T-helper 2 cell treated with Interferon-gamma antibody and Interleukin-4, amounts not matched to agents 5 μg/mL and 100 μg/mL, for 36 hours (primary cell): ENCODE measurements at regions not wholly inside any gene's neighbourhood (a gene's known extent, or its start where the extent isn't known, plus 50 kb on each side); places are given as distances from the start of the nearest gene placed in this dataset.
"Not testable (repeated sequence)": the region's sequence is repeated elsewhere in the genome, so short reads cannot be mapped to it uniquely, and the experiment has no call there.

Experiments used
- DNase-seq: peaks from one replicate; pipeline ENCODE4 v3.0.0; 2021; ENCODE audit warnings: low spot score
- H3K27ac Mint-ChIP-seq: one replicate; pipeline ENCODE4 v1.8.0; 2021; ENCODE audit warnings: mild to moderate bottlenecking, mixed read lengths
- H3K27me3 Mint-ChIP-seq: one replicate; pipeline ENCODE4 v1.8.0; 2021; ENCODE audit warnings: low read depth, mixed read lengths
- H3K36me3 Mint-ChIP-seq: one replicate; pipeline ENCODE4 v1.8.0; 2021; ENCODE audit warnings: low read depth, mixed read lengths
- H3K4me1 Mint-ChIP-seq: one replicate; pipeline ENCODE4 v1.8.0; 2021; ENCODE audit warnings: low read depth, mixed read lengths
- H3K4me3 Mint-ChIP-seq: one replicate; pipeline ENCODE4 v1.8.0; 2022; ENCODE audit warnings: mild to moderate bottlenecking, moderate library complexity, mixed read lengths
- H3K9me3 Mint-ChIP-seq: one replicate; pipeline ENCODE4 v1.8.0; 2021; ENCODE audit warnings: mixed read lengths

GRCh38 chr2:2795438-2796091 lies 464.5 kb upstream of the MYT1L start:
- no peak for DNase-seq
- no peaks in the 10 kb centered on the region for H3K27me3 Mint-ChIP-seq
- H3K36me3 Mint-ChIP-seq, result no peaks in the 10 kb centered on the region
- H3K27ac Mint-ChIP-seq, result no peak overlapping the region
- H3K4me1 Mint-ChIP-seq, result no peaks in the 10 kb centered on the region
- H3K9me3 Mint-ChIP-seq, result no peaks in the 10 kb centered on the region
- no peak overlapping the region for H3K4me3 Mint-ChIP-seq

DNA sequence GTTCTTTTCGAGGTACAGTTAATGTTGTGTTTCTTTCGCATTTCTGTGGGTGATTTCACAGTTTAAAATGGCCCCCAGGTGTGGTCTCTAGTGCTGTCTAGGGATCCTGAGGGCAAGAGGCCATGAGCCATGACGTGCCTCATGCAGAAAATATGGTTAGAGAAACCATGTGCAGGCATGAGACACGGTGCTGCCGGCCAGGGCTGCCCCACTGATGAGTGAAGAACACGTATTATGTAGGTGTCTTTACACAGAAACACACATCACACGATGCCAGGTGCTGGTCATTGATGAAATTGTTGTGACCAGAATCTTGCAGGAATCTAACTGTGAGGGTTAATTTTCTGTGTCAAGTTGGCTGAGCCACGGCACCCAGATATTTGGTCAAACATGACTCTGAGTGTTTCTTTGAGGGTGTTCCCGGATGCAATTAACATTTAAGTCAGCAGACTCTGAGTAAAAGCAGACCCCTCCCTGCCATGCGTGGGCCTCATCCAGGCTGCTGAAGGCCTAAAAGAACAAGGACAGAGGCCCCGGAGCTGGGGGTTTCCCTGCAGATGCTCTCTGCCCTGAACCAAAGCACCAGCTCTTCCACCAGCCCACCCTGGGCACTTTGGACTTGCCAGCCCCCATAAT lies 463.0 kb upstream of the MYT1L start:
- H3K27ac Mint-ChIP-seq, result no peak overlapping the region
- no peak overlapping the region for H3K4me3 Mint-ChIP-seq
- H3K36me3 Mint-ChIP-seq, result no peaks in the 10 kb centered on the region

DNA sequence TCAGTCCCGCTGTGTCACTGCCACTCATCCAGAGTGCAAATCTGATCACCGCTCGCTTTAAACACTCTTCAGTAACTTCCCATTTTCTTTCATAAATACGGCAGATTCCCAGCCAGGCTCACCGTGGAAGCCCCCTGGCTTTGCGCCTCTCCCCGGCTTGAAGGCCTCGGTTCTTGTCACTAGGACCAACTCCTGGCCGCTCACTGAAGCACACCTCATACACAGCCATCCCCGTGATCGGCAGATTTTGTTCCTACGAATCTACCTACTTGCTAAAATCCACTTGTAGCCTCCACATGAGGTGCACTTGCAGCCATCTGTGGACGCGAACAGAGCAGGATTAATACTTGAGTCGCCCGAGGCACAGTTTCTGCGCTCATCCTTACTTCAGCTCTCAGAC lies 462.4 kb upstream of the MYT1L start:
- H3K4me1 Mint-ChIP-seq, result no peaks in the 10 kb centered on the region
- DNase-seq, result no peak
- no peak overlapping the region for H3K4me3 Mint-ChIP-seq
- no peak overlapping the region for H3K27ac Mint-ChIP-seq
- no peaks in the 10 kb centered on the region for H3K9me3 Mint-ChIP-seq
- no peaks in the 10 kb centered on the region for H3K27me3 Mint-ChIP-seq
- H3K36me3 Mint-ChIP-seq, result no peaks in the 10 kb centered on the region

More for the DNA sequence above, 463.0 kb upstream of the MYT1L start:
- DNase-seq, result no peak
- Mint-ChIP-seq H3K9me3 (no peaks in the 10 kb centered on the region), H3K27me3 (no peaks in the 10 kb centered on the region), H3K4me1 (no peaks in the 10 kb centered on the region)

- H3K27me3 Mint-ChIP-seq, result no peaks in the 10 kb centered on the region
- H3K27ac Mint-ChIP-seq, result no peak overlapping the region
- H3K4me1 Mint-ChIP-seq, result no peaks in the 10 kb centered on the region
- H3K4me3 Mint-ChIP-seq, result no peak overlapping the region
- DNase-seq, result no peak
- no peaks in the 10 kb centered on the region for H3K36me3 Mint-ChIP-seq
- H3K9me3 Mint-ChIP-seq, result no peaks in the 10 kb centered on the region
Observed at GRCh38 chr2:2791606-2792005, 460.5 kb upstream of the MYT1L start.

- no peak overlapping the region for H3K27ac Mint-ChIP-seq
- DNase-seq, result no peak
- no peaks in the 10 kb centered on the region for H3K36me3 Mint-ChIP-seq
- H3K9me3 Mint-ChIP-seq, result no peaks in the 10 kb centered on the region
- no peaks in the 10 kb centered on the region for H3K4me1 Mint-ChIP-seq
- no peak overlapping the region for H3K4me3 Mint-ChIP-seq
- H3K27me3 Mint-ChIP-seq, result no peaks in the 10 kb centered on the region
Observed at GRCh38 chr2:2791031-2791430, 460.0 kb upstream of the MYT1L start.

DNA sequence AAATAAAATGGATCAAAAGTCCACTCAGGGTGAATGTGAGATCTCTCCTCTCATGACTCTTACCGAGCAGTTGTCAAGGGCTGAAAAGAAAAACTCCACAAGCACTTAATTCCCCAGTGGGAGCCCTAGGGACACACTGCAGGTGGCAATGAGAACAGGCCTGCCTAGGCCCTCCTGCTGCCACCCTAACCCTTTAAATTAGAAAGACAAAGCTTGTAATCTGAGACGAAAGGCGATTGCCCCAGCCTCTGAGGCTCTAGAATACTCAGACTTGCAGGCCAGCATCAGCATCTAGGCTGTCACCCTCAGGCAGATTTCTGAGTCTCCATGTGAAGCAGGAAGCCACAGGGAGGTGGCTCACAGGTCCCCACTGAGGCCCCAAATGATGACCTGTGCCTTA lies 457.0 kb upstream of the MYT1L start:
- Mint-ChIP-seq H3K36me3 (no peaks in the 10 kb centered on the region), H3K9me3 (no peaks in the 10 kb centered on the region), H3K4me1 (no peaks in the 10 kb centered on the region), H3K27ac (no peak overlapping the region), H3K27me3 (no peaks in the 10 kb centered on the region), H3K4me3 (no peak overlapping the region)
- no peak for DNase-seq

DNA sequence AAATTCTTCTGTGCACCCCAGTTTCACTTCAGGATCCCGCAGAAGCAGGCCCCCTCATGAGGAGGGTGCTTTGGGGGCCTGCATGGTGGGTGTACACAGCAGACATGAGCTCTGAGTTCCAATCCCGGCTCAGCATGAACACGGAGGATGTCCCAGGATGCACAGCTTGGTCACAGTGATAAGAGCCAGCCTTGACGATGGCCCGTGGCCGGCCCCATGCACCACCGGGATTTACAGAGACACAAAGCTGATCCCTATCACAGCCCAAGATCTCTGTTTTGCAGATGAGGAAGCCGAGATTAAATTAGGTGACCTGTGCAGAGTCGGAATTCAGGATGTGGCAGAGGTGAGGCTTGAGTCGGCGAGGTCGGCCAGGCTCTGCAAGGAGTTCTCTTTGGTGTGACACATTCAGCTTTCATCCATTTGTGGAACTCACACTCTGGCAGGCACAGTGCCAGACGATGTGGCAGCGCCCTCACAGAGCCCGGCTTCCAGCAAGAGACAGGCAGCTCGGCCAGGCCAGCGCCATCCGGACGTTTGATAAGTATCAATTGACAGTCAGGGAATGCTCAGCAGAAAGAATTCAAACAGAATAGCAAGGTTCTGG lies 456.3 kb upstream of the MYT1L start:
- Mint-ChIP-seq H3K27ac (no peak overlapping the region), H3K9me3 (no peaks in the 10 kb centered on the region), H3K4me3 (no peak overlapping the region), H3K4me1 (no peaks in the 10 kb centered on the region), H3K36me3 (no peaks in the 10 kb centered on the region), H3K27me3 (no peaks in the 10 kb centered on the region)
- DNase-seq, result no peak

DNA sequence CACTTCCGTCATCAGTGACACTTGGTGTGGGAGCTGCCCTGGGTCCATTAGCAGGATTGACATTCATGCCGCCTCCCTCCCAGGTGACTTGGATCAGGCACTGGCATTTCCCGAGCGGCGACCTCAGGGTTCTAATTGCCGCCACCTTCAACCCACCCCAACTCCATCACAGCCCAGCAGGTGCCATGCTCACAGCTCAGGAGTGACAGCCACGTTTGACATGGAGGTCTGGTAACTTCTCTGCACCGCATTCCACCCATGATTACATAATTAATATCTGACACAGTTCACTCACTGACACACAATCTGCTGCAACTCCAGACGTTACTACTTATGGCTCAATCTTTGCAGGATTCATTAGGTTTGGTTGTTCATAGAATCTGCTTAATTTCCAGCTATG lies 450.9 kb upstream of the MYT1L start:
- H3K9me3 Mint-ChIP-seq, result peaks cover 17% of the 10 kb centered on the region
- H3K27ac Mint-ChIP-seq, result no peak overlapping the region
- DNase-seq, result no peak
- no peak overlapping the region for H3K4me3 Mint-ChIP-seq
- no peaks in the 10 kb centered on the region for H3K4me1 Mint-ChIP-seq
- H3K27me3 Mint-ChIP-seq, result no peaks in the 10 kb centered on the region
- no peaks in the 10 kb centered on the region for H3K36me3 Mint-ChIP-seq

DNA sequence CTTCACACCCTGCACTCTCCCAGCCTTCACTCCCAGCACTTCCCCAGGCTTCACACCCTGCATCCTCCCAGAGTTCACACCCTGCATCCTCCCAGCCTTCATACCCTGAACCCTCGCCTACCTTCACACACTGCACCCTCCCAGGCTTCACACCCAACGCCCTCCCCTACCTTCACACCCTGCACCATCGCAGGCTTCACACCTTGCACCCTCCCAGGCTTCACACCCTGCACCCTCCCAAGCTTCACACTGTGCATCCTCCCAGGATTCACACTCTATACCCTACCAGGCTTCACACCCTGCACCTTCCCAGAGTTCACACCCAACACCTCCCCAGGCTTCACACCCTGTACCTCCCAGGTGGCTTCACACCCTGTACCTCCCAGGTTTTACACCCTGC lies 448.7 kb upstream of the MYT1L start:
- no peaks in the 10 kb centered on the region for H3K27me3 Mint-ChIP-seq
- H3K36me3 Mint-ChIP-seq, result no peaks in the 10 kb centered on the region
- H3K27ac Mint-ChIP-seq, result no peak overlapping the region
- peaks cover 17% of the 10 kb centered on the region for H3K9me3 Mint-ChIP-seq
- H3K4me1 Mint-ChIP-seq, result no peaks in the 10 kb centered on the region
- no peak overlapping the region for H3K4me3 Mint-ChIP-seq
- DNase-seq, result no peak

DNA sequence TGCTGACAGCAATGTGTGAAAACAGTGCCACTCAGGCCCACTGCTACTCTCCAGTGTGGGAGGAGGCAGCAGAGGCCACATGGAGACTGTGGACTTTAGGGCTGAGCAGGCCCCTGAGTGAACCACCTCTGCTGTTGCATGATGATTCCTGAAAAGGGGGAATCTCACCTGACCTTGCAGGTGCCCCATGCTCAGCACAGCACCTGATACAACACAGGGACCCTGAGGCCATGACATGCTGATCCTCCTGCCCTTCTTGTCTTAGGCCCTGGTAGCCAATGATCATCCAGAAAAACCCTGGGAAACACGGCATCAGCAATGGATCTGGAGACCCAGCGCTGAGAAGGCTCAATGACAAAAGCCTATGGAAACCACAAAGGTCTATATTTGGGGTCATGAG lies 446.8 kb upstream of the MYT1L start:
- no peaks in the 10 kb centered on the region for H3K36me3 Mint-ChIP-seq
- no peaks in the 10 kb centered on the region for H3K27me3 Mint-ChIP-seq
- no peak overlapping the region for H3K27ac Mint-ChIP-seq
- H3K4me3 Mint-ChIP-seq, result no peak overlapping the region
- peaks cover 17% of the 10 kb centered on the region for H3K9me3 Mint-ChIP-seq
- H3K4me1 Mint-ChIP-seq, result no peaks in the 10 kb centered on the region
- DNase-seq, result no peak

DNA sequence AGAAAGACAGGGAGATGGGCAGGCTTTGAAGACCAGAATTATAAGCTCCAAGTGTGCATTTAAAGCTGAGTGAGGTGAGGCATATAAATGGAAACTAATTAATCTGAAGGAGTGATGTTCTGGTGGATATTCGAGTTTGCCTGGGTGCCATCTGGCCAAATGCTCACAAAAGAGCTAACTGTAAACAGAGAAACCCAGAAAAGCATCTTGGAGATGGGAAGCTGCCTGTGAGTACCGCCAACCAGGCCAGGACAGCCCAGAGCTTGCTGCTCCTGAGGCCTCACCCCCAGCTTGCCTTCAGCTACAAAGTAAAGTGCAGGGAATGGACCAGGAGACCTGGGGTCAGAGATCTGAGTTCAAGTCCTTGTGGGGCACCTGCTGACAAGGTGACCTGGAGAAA lies 446.1 kb upstream of the MYT1L start:
- no peak for DNase-seq
- Mint-ChIP-seq H3K36me3 (no peaks in the 10 kb centered on the region), H3K4me3 (no peak overlapping the region), H3K27ac (no peak overlapping the region), H3K9me3 (peaks cover 17% of the 10 kb centered on the region), H3K27me3 (no peaks in the 10 kb centered on the region), H3K4me1 (no peaks in the 10 kb centered on the region)

- Mint-ChIP-seq H3K36me3 (no peaks in the 10 kb centered on the region), H3K27ac (no peak overlapping the region), H3K9me3 (peaks cover 3% of the 10 kb centered on the region), H3K4me1 (no peaks in the 10 kb centered on the region), H3K4me3 (no peak overlapping the region), H3K27me3 (no peaks in the 10 kb centered on the region)
- no peak for DNase-seq
Observed at GRCh38 chr2:2775018-2775417, 443.9 kb upstream of the MYT1L start.

DNA sequence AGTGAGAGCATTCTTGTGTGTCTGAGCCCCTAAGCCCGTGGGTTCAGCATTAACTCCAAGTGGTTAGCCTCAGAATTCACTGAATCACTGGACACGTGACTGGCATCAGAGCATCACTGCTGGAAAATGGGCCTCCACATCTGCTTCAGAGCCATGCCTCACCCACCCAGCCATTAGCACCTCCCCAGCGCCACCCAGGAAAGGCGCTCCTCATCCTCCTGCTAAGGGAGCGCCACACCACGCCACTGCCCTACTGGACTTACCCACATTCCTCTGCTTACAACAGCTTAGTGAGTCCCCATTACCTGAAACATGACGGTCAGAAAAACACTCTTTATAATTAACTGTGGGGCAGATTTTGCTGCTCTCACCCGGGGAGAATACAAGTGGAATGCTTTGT lies 442.6 kb upstream of the MYT1L start:
- H3K27me3 Mint-ChIP-seq, result no peaks in the 10 kb centered on the region
- no peak overlapping the region for H3K4me3 Mint-ChIP-seq
- no peaks in the 10 kb centered on the region for H3K36me3 Mint-ChIP-seq
- H3K4me1 Mint-ChIP-seq, result no peaks in the 10 kb centered on the region
- DNase-seq, result no peak
- H3K9me3 Mint-ChIP-seq, result no peaks in the 10 kb centered on the region
- H3K27ac Mint-ChIP-seq, result no peak overlapping the region

DNA sequence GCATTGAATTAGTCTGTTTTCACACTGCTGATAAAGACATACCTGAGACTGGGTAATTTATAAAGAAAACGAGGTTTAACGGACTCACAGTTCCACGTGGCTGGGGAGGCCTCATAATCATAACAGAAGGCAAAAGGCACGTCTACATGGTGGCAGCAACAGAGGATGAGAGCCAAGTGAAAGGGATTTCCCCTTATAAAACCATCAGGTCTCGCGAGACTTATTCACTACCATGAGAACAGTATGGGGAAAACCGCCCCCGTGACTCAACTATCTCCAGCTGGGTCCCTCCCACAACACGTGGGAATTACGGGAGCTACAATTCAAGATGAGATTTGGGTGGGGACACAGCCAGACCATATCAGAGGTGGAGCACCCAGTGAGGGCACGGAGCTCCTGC lies 442.0 kb upstream of the MYT1L start:
- not testable (repeated sequence) for H3K36me3 Mint-ChIP-seq, H3K27ac Mint-ChIP-seq, H3K27me3 Mint-ChIP-seq, H3K4me3 Mint-ChIP-seq, H3K9me3 Mint-ChIP-seq, H3K4me1 Mint-ChIP-seq, DNase-seq
